CD4-positive, alpha-beta T cell treated with Interferon gamma for 1 hour (primary cell): ENCODE measurements at regions not wholly inside any gene's neighbourhood (a gene's known extent, or its start where the extent isn't known, plus 50 kb on each side); places are given as distances from the start of the nearest gene placed in this dataset.
"Not testable (repeated sequence)": the region's sequence is repeated elsewhere in the genome, so short reads cannot be mapped to it uniquely, and the experiment has no call there.

ENCODE experiments used
- DNase-seq: peaks from one replicate; pipeline ENCODE4 v3.0.0-alpha.2; 2020

GRCh38 chr9:103242486-103242885 is 247.4 kb downstream of the CYLC2 start:
- no peak for DNase-seq

DNA sequence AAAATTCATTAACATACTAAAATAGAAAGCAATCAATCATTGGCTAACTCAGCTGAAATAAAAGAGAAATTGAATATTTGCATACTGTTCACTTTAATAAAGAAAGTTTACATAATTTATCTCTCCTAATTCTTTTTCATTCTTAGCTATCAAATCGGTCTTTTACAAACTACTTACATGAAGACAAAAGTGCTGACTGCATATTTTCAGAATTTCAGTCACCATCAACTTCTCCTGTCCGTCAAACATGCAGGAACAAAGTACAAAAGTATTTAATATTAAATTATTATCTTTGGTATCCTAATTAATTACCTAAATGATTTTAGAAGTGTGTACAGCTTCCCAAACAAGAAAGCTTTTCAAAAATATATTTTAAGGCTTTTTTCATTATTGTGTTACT is 248.4 kb downstream of the CYLC2 start:
- DNase-seq, result no peak

- no peak for DNase-seq
These were observed 250.2 kb downstream of the CYLC2 start for GRCh38 chr9:103245369-103245768.

DNA sequence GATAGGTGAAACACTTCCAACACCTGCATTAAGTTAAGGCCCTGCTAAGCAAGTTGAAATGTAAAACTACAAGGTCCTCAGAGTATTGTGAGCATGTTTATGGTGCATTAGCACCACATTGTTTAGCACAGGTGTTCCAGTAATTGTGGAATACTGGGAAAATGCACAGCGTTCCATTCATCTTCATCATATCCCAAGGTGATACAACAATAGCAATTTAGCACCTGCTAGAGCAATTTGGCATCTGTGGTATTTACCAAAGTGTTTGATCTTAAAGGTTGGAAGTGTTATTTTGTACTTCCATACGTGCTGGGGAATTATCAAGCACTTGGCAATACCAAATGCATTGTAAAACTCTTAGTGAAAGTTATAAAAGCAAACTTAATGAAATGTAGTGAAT is 266.8 kb downstream of the CYLC2 start:
- DNase-seq, result no peak

DNA sequence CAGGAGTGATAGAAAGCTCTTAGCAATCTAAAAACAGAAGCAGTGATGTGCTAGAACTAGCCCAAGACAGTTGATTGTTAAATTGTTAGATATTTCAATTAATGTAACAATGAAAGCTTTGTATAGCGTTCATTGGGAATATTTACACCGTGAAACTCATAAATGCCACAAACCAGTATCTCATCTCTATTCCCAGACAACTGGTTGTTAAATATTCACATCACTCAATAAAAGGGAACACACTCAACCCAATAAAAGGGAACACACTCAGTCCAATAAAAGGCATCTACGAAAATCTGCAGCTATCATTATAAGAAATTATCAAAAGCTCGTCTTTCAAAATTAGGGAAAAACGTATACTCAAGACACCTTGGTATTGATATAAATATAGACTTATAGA is 270.9 kb downstream of the CYLC2 start:
- DNase-seq, result no peak

- DNase-seq, result no peak
These were observed 282.1 kb downstream of the CYLC2 start for GRCh38 chr9:103277240-103277639.

DNA sequence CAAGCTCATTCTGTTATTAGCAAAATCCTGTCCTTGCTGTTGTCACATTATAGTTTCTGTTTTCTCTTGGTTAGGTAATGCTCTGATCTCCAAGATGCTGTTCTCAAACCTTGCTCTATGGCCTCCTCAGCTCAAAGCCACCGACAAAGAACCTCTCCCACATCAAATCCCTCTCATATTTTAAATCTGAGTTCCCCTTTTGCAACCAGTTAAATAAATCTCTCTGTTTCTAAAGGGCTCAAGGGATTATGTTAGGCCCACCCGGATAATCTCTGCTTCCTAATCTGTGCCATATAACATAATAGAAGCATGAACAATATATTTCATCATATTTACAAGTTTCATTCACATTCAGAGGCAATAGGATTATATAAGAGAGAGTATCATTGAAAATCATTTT is 286.0 kb downstream of the CYLC2 start:
- no peak for DNase-seq

DNA sequence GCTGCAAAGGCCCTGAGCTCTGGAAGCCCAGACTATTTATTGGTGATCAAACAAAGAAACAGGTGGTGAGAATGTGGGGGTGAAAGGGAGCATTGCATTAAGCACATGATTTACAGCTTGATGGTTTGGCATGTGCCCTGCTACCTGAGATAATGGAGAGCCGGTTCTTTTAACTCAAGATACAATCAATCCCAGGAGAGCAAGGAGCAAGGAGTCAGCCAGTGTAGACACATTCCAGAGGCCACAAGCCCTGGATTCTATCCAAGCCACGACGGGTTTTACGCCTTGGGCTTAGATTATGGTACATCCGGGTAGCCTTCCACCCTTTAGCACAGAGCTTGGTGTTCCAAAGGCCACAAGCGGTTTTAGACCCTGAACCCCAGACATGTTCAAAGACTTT is 292.2 kb downstream of the CYLC2 start:
- no peak for DNase-seq

DNA sequence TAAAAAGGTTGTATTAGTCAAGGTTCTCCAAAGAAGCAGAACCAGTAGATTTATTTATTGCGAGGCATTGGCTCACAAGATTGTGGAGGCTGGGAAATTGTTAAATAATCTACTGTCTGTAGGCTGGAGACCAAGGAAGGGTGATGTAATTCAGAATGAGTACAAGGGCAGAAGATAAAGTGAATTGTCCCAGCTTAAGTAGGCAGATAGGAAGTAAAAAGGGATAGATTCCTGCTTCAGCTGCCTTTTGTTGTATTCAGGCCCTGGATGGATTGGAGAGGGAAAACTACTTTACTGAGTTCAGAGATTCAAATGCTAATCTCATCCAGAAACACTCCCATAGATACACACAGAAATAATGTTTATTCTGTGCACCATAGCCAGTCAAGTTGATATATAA is 301.1 kb downstream of the CYLC2 start:
- no peak for DNase-seq

- no peak for DNase-seq
These were observed 305.9 kb downstream of the CYLC2 start for GRCh38 chr9:103301051-103301450.

DNA sequence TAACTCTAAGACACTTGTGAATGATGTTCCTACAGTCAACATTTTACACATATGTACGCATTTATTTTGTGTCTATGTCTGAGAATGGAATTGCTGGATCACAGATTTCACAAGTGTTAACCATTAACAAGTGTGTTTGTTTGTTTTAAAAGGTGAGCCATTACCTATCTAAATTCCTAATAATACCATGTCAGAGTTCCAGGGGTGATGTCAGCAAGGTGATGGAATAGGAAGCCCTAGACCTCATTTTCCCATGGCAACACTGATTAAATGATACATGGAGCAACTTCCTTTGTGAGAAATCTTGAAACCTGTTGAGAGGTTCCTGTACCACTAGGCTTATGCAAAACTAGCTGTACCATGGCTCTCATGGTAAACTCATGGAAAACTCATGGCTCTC is 309.7 kb downstream of the CYLC2 start:
- no peak for DNase-seq

DNA sequence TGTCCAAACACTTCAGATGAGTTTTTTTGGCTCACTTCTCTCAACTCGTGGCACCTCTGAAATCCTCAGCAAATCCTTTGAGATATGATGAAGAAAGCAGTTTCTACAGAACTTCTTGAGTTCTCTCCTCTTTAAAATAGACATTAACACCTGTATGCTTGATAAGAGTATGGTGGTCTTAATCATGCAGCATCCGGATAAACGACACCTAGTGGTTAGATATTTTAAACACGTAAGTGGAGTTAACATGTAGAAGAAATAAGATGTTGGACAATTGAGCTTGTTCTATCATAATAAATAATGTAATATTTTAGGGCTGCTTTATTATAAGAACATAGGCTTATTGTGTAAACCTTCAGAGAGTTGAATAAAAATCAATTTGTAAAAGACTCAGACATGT is 324.8 kb downstream of the CYLC2 start:
- DNase-seq, result no peak

DNA sequence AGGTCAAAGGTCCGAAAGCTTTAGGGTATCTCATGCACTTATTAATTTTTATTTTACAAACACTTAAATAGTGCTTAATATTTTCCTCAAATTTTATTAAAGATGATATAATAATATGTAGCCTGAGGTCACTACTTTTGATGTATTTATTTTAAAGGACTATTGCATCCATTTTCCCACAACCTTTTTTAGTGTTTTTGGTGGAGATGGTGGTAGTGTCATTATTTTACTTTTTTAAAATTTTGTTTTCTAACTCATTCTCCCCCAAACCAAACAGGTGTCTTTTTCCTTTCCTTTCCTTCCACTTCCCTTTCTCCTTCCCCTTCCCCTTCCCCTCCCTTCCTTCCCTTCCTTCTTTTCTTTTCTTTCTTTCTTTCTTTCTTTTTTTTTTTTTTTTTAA is 328.6 kb downstream of the CYLC2 start:
- DNase-seq, result no peak

- DNase-seq, result no peak
These were observed 340.3 kb downstream of the CYLC2 start for GRCh38 chr9:103335461-103335860.

DNA sequence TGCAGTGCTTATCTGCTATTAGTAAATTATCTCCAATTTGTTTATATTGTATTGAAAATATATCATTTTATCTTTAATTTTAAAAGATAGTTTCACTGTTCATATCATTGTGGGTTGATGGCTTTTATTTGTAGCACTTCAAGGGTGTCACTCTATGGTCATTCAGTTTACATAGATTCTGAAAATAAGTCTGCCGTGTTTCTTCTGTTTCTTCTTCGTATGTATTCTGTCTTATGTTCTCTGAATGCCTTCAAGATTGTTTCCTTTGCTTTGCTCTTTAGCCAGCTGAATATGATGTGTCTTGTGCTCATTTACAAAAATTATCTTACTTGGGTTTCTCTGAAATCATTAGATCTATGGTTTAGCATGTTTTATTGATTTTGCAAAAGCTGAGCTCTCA is 359.9 kb downstream of the CYLC2 start:
- no peak for DNase-seq

DNA sequence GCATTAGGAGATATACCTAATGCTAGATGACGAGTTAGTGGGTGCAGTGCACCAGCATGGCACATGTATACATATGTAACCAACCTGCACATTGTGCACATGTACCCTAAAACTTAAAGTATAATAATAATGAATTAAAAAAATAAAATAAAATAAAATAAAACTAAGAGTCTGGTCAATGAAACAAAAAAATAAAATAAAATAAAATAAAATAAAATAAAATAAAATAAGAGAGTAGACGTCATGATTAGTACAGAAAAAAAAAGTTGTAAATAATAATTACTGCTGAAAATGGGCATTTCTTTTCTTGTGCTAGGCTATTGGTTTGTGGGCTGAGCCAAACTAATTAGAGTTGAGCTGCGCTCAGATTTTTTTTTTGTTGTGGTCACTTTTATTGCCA is 362.8 kb downstream of the CYLC2 start:
- not testable (repeated sequence) for DNase-seq

DNA sequence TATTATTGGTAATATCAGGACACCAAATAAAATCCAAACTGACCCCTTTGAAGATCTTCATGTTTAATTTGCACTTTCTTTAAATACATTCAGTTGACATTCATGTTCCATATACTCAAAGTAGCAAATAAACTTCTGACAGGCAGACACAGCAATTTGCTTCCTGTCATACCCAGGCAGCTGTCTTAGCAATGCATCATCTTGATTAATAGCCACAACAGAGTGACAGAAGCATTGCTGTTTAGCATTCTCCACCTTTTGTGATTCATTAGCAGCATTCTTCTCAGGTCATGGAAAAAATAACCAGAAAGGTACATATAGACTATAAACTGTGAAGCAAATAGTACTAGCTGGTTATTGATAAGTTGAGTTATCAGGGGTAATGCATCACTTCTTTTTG is 366.8 kb downstream of the CYLC2 start:
- DNase-seq, result no peak

DNA sequence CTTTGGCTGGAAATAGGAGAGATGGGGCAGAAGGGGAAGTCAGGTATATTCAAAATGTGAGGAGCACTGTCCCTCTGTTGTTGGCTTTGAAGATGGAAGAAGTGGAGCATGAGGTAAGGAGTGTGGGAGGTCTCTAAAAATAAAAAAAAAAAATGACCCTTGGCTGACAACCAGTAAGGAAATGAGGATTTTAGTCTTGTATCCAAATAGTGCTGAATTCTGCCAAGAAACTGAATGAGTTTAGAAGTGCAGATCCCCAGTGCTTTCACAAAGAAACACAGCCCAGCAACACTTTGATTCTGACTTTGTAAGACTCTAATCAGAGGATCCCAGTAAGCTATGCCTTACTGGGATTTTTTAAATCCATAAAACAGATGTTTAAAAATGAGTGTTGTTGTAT is 367.9 kb downstream of the CYLC2 start:
- no peak for DNase-seq

GRCh38 chr9:103364753-103365152 is 369.6 kb downstream of the CYLC2 start:
- DNase-seq, result no peak

DNA sequence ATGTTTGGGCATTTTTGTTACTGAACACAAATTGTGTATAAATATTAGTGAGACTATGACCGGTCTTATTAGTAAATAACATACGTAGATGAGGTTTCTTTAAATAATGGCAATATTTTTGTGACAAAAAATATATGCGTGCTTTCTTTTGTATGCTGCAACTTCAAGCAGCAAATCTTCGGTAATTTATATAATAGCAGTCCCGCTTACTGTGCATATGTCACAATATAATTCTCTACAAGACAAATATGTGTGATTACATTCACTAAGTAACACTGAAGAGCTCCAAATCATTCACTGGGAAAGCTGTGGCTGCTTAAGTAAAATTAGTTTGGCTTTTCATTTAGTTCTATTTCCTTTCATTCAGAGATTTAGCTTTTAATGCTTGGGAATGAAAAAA is 376.0 kb downstream of the CYLC2 start:
- DNase-seq, result no peak

DNA sequence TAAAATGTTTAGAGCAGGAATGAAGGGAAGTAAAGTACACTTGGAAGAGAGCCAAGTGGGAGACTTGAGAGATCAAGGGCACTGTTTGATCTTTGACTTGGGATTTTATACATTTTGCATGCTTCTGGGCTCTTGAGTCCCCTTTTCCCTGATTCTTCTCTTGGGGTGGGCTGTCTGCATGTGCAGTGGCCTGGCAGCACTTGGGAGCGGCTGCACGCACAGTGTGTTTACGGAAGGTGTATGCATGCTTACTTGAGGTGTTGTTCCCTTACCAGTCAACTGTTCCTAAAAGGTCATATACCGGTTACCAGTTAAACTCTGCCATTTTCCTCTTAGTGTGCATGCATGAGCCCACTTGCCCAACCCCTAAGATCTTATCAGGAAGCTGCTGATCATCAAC is 377.7 kb downstream of the CYLC2 start:
- DNase-seq, result no peak

DNA sequence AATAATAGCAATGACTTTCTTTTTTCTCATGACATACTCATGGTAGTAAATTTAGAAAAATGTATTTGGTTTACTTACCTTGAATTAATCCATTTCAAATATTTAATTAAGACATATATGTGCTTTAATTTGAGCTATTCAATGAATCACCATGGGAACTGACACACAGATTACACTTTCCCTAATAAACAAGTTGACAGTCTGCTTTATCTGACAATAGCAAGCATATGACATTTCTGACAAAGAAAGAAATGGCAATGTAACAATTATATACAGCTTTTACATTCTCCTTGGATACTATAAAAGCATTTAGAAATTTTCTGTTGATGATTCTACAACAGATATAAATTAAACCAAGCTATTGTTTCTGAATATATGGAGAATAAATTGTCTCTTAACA is 382.5 kb downstream of the CYLC2 start:
- DNase-seq, result no peak

GRCh38 chr9:103397868-103398600 is 402.9 kb downstream of the CYLC2 start:
- DNase-seq, result peak; percentile 2

GRCh38 chr9:103399535-103399934 is 404.4 kb downstream of the CYLC2 start:
- no peak for DNase-seq

GRCh38 chr9:103407260-103407659 is 412.1 kb downstream of the CYLC2 start:
- no peak for DNase-seq

- DNase-seq, result no peak
These were observed 414.9 kb downstream of the CYLC2 start for GRCh38 chr9:103410059-103410458.
